CD4-positive, alpha-beta T cell treated with Interleukin-6 at 100 ng/mL for 8 hours (primary cell): ENCODE measurements at regions not wholly inside any gene's neighbourhood (a gene's known extent, or its start where the extent isn't known, plus 50 kb on each side); places are given as distances from the start of the nearest gene placed in this dataset.

Source experiments
- DNase-seq: peaks from one replicate; pipeline ENCODE4 v3.0.0-alpha.2; 2020; ENCODE audit warnings: mixed read lengths, low spot score

DNA sequence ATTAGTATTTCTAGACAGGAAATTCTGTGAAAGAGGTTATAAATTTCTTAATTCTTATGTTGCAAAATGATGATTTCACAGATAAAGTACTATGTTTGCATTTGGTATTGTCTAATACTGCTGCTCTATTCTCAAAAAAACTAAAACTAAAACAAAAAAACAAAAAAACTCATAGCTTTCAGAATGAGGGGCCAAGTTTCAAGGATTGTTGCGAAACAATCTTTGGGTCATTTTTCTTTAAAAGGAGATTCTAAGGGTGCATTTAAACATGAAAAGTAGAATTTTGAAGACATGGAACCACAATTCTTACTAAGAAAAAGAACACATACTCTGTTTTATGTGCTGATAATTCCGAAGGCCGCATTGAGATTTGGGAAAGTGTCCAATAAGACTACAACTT lies 645.1 kb downstream of the ADGRL2 start:
- no peak for DNase-seq

DNA sequence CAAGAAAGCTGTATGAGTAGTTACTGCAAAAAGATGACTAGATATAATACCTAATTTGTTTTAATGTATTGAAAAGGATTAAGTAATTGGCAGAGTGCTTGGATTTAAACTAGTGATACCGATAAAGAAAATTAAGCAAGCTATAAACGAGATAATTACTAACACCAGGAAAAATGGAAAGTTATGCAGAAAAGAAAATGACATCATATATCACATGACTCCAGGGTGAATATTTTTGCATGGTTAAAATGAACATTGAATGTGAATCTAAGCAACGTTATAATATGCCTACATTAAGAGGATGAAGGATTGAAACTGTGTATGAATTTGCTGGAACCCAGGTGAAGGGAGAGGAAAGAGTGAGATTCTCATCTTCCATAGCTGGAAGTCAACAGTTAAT lies 644.4 kb downstream of the ADGRL2 start:
- no peak for DNase-seq

DNA sequence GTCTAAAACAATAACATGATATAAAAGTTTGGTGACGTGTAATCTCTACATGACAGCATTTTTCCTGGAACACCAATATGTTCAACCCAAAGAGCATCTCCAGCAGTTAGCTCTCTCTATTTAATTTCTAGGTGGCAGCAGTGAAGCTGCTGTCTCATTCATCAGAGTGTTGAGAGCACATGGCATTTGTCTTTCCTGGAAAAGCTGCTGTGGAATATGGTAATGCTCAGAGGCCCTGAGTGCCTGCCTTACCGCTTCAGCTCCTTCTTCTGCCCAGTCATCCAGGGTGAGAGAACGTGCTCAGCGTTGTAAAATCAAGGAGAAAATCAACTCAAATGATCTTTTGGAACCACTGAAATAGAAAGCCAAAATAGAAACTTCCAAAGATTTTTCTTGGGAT lies 640.7 kb downstream of the ADGRL2 start:
- DNase-seq: no peak

DNA sequence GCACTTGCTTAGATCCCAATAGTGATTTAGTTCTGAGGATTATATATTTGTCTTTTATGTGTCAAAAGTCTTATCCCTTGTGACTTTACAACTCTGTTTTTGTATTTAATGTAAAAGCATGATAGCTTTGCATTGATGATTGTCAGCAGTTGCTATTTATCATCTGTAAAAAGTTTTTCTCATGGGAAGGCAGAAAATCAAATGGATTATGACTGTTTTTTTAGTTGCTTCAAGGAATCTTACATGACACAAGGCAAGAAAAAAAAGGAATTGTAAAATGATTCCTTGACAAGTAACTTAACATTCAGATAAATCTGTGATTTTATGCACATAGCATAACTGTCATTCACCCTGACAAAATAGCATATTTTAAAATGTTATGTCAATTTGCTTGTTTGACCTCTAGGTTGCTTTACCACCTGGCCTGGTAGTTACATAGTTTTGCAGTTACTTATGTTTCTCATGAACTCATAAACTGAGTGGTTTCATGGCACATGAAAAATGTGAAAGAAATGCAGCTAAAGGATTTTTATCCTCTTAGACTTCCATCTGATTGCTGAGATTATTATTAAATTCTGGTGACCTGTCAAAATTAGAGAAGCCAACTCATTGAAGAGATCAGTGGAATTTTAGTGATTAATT lies 622.6 kb downstream of the ADGRL2 start:
- no peak for DNase-seq

DNA sequence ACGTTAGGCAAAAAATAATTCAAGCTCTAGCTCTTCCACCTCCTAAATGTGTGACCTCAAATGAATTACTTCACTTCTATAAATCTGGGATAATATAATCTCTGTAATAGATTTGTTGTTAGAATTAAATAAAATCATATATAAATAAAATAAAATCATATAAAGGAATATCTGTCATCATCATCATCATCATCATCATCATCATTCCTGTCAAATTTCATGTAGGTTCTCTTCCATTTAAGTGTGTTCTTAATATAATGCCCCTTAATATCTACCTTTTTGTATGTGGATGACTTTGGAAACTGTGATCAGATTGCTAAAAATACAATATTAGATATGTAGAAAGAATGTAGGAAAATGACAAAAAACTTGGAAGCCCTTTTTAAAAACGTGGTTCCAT lies 621.0 kb downstream of the ADGRL2 start:
- DNase-seq: no peak

DNA sequence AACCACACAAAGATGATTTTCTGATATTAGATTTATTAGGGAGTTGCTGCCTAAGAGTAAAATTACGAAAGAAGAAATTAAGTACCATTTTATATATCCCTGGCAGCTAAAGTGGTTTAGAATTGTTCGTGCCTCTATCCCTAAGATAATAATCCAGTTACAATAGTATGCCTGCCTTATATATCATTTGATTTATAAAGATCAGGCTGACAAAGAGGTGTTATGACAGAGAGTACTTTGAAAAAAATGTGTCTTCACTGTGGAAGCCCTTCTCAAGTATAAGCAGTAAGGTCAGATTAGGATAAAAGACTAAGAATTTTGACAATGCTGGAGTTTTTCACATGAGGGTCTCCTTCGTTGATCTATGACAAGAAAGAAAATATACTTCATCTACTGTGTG lies 619.9 kb downstream of the ADGRL2 start:
- DNase-seq: no peak

DNA sequence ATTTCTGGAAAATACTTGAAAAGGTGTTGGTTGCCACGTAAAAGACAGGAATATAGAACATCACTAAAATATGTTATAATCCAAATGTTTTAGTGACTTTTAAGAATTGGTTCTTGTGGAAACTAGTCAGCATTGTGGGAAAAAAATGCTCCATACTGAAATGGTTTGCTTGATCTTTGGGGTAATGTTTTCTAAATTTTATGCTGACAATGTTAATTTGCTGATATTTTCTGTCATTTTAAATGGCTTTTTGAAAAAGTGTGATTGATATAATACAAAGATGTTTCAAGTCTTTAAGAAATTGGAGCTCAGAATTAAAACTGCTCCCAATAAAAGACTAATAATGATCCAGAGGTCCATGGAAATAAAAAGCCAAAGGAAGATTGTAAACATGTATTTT lies 610.9 kb downstream of the ADGRL2 start:
- no peak for DNase-seq

DNA sequence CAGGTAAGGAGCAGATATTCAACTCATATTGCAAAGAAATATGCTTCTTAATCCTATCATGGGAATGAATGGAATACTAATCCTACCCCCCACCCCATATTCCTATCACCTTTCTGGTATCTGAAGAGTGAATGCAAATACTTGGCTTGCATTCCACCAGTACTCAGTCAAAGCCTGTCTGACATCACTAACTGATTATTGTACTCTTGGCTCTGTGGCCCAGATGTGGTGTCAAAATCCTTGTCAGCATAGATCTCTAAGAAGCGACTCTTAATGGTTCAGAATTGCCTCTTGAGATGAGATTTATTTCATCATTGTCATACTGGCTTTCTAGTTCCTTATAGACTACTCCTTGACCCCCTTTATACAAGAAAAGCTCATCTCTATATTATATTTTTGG lies 604.6 kb downstream of the ADGRL2 start:
- no peak for DNase-seq

DNA sequence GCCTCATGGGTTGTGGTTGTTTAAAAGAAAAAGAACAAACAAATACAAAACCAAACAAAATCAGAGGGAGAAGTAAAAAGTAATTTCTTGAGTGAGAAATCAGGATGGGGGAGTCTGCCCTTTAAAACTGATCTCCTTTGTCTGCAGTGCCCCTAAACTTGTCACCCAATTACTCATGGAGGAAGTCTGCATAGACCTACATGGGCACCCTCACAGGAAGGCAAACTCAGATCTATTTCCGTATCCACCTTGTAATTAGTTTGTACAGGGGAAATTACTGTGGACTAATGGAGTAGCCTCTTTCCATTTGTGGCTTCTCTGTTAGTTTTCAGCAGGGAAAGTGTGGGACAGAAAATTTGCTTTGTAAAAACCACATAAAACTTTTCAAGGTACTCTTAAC lies 600.4 kb downstream of the ADGRL2 start:
- no peak for DNase-seq

DNA sequence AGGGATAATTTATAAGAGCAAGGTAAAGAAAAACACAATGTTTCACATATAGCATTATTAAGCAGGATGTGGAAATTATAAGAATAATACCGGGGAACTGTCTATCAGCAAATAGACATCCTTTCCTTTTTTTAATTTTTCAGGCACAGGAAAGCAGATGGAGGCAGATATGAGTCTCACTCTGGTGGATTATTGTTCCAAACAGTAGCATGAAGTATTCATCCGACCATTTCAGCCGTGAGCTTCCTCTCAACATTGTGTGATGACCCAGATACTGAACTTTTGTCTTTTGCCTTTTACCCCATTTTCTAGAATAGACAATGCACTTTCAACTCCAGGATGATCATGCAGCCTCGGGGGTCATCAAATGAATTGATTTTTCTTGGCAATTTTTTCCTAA lies 599.8 kb downstream of the ADGRL2 start:
- no peak for DNase-seq

DNA sequence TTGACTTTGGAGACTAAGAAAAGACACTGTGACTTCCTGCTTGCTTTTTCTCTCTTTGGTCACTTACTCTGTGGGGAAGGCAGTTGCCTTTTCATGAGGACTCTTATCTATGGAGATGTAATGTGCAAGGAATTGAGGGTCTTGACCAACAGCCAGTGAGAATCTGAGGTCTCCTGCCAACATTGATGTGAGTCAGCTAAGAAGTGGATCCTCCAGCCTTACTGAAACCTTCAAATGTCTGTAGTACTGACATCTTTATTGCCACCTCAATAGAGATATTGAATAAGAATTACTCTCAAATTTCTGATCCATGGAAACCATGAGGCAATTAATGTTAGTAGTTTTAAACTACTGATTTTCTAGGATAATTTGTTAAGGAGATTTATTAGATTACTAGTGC lies 598.4 kb downstream of the ADGRL2 start:
- DNase-seq: no peak

DNA sequence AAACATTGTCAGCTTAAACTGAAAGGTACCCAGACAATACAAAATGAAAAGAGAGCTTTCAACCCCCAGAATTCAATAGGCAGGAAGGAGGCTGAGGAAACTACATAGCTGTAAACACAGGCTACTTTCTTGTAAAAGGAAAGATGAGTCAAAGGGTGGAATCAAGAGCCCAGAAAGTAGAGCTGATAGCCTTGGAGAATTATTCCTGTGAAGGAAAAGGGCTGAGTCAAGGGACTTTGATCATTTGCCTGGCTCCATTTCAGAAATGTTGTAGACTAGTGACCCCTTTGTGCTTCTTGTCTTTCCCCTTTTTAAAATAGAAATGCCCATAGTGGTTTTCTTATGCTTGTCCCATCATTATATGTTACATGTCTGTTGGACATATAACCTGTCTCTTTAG lies 597.6 kb downstream of the ADGRL2 start:
- no peak for DNase-seq

DNA sequence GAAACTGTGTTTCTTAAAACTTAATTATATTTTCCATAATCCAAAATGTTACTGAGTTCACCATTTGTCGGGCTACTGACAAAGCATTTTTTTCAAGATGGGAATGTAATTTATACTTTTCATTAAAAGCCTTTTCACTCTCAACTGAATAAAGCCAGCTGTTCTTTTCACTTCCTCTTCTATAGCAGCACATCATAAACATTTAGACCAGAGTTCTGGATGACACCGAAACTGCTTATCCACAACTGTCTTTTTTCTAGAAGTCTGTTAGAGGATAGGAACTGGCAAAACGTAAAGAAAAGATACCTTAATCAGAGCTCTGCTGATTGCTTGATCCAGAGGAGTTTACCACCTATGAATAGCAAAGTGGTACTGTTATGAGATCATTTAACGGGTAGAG lies 594.7 kb downstream of the ADGRL2 start:
- no peak for DNase-seq

DNA sequence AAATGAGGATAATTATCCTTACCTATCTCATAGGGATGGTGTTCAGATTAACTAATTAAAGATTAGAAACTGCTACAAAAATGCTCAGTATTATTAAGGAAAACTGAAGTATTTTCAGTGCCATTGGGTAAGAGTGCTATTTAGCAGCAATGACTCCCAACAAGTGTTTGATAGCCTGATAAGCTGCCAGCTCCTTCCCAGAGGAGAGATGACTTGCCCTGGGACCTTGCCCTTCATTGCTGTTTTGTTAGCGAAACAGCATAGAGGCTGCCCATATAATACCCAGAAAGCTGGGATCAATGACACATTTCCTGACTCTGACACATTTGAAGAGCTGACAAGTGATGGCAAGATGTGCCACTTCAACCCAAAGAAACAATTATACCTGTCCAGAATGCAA lies 592.2 kb downstream of the ADGRL2 start:
- no peak for DNase-seq

DNA sequence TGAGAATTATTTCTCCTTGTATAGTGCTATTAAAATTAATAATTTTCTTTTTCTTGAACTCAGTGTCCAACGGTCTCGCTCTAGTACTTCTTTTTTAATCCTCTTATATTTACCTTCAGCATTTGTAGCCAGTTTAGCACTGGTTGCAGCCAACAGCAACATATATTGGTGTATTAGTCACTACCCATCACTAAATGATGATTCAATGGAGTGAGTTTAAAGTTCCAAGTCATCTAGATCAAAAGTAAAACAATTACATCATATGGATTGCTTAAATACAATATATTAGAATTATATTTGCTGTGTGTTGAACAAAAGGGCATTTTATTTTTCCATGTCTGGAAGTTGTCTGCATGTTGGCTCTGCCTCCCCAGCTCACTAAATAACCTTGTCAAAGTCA lies 591.8 kb downstream of the ADGRL2 start:
- no peak for DNase-seq

DNA sequence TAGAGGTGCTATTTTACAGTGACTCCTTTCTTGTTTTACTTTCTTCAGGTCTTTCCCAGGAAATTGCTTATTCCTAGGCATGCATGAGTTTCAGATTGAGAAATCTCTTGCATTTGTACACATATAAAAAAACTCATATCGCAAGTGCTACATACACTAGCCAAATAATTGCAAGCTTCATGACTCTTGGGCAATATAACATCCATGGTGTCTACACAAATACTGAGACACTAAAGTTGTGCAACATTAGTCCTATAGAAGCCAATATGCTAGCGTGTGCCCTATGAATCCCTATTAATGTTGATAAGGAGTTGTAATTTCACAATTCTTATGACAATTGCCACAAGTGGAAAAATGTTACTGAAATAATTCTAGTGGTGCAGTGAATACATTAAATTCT lies 591.0 kb downstream of the ADGRL2 start:
- DNase-seq: no peak

DNA sequence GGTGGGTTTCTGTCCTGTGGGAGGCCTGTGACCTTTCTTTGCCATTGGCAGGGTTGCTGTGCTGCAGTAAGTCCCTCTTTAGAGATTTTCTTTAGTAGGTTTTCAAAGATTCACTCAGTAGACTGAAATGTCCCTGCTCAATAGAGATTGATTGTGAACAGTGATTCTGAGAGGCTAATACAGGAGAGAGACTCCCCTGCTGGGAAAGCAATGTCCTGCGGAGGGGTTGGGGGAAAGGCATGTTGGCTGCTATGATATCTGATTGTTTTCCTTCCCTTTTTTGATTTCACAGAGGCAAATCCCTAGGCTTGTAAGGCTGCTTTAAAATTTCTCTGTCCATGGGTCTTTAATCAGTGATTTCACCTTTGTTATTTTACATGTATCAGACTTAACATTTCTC lies 589.9 kb downstream of the ADGRL2 start:
- no peak for DNase-seq

DNA sequence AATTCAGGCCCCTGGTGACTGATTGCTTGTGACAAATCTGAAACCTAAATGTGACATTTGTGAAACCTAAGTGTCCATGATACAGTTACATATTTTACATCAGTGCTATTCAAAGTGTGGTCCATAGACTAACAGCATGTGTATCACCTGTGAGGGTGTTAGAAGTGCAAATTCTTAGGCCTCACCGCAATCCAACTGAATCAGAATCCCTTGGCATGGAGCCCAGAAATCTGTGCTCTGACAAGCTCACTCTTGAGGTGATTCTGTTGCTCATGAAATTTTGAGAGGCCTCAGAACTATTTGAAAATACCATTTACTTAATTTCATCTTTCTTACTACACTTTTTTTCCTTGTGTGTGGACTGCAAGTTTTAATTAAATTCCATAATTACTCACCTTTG lies 587.9 kb downstream of the ADGRL2 start:
- no peak for DNase-seq

DNA sequence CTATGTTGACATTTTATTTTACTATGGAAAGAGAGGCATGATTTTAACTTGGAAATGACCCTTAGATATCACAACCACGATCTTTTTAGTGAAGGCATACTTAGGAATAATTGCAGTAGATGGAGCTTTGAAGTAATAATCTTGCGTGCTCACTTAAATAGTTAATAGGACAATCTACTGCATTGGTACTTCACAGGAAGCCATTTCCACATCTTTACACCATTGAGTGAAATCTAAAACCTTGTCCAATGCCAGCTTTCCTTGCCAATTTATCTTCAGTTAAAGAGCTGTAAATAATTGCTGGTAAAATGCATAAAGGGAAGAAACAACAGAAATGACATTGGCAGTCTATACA lies 586.3 kb downstream of the ADGRL2 start:
- no peak for DNase-seq

DNA sequence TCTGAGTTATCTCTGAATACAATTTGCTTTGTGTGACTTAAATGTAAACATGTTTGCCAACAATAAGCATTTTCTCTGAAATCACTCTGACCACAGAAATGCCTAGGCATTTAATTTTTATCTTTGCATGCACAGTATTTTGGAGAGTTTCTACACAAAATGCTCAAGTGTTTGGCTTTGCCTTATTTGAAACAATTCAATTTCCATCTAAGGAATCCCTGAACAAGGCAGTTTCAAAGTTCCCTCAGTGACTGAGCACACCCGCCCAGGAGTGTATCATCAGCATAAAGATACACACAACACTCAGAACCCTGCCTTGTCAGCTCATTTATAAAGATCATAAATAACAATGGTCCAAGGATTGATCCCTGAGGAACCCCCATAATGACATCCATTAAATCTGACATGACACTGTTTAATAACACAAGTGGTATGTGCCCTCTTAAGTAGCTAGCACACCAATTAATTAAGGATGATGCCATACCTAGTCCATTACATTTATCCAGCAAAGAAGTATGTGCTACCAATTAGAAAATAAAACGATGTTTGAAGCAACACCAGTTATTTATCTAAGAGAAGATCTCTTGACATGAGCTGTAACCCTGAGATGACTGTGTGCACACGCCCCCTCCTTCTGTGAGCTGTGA lies 585.8 kb downstream of the ADGRL2 start:
- DNase-seq: no peak

DNA sequence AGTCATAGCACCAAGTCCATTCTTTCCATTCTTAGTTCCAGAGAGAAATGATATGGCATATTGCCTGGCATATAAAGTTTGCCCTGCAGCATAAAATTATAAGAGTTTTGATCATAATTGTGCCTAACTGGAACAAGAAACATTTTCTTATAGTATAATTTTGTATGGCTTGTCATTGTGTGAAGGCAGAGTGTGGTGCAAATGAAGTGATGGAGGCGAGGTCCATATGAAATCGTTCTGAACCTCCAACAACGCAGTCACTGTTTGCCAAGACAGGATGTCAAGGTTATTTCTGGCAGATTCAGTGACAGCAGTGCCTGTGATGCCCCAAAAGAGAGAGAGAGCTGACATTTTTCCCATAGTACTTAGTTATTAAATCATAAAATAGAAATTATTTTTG lies 584.0 kb downstream of the ADGRL2 start:
- no peak for DNase-seq

DNA sequence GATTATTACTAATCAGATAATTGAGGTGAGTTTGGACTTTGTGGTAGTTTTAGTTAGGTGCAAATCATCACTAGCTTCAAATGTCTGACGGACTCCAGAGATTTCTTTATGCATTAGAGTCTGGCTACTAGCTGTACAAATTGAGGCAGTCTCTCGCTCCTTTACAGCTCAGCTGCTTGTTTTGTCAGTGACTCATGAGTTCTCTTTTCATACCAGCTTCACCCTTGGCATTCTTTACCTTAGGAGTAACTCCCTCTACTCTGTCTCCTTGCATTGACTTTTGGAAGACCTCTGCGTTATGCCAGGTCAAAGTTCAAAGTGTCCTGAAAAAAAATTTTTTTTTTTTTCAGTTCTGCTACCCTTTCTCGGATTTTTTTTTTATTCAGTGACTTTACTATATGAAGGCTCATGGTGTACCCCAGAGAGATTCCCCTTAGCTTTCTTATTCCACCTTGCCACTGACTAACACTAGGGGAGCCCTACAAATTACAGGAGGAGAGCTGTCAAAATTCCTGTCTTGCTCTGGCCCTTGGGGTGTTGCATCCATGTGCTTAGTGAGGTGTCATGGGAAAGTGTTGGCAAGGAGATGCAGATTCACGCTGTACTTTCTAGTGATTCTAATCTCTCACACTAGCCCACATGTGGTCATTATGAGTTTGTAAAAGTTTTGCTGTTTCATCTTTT lies 576.6 kb downstream of the ADGRL2 start:
- no peak for DNase-seq

DNA sequence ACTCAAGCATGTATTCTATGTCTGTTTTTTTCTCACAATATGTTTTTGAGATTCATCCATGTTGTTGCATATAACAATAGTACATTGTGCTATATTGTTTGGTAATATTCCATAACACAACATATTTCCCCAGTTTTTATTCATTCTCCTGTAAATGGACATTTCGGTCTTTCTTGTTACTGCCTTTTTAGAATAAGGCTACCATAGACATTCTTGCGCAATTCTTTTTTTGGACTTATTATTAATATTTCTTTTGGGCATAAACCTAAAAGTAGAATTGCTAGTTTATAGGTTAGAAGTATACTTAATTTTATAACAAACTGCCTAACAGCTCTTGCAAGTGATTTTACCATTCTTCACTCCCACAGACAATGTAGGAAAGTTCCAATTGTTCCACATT lies 573.0 kb downstream of the ADGRL2 start:
- DNase-seq: no peak
